Spleen (tissue), 11 donors: ENCODE measurements at regions not wholly inside any gene's neighbourhood (a gene's known extent, or its start where the extent isn't known, plus 50 kb on each side); places are given as distances from the start of the nearest gene placed in this dataset.

ENCODE experiments used
- DNase-seq: peaks from one replicate; pipeline ENCODE4 v3.0.0-alpha.2; 2020
- H3K27ac ChIP-seq, 8 donors: fragments of 200-600 bp; sonication (generic) in 7 of 8; 1 replicate in 4 of 8; 2 replicates in 4 of 8; pipeline versions ENCODE4 v1.5.0 to v1.8.0; 2016 to 2021; ENCODE audit warnings: inconsistent platforms in 4 of 8, mild to moderate bottlenecking in 4 of 8, moderate library complexity in 1 of 8
- H3K27me3 ChIP-seq, 7 donors: fragments of 200-600 bp; sonication (generic) in 6 of 7; replicated peaks in 1 of 7; 1 replicate in 4 of 7; 2 replicates in 3 of 7; pipeline versions ENCODE4 v1.5.0 to v1.8.0; 2016 to 2021; ENCODE audit warnings: inconsistent platforms in 3 of 7, mild to moderate bottlenecking in 1 of 7
- H3K36me3 ChIP-seq, 6 donors: fragments of 200-600 bp; sonication (generic) in 5 of 6; 1 replicate in 4 of 6; 2 replicates in 2 of 6; pipeline versions ENCODE4 v1.5.0 to v1.8.0; 2016 to 2021; ENCODE audit warnings: inconsistent platforms in 2 of 6
- H3K4me1 ChIP-seq, 6 donors: fragments of 200-600 bp; sonication (generic) in 5 of 6; 1 replicate in 3 of 6; 2 replicates in 3 of 6; pipeline versions ENCODE4 v1.5.0 to v1.8.0; 2016 to 2021; ENCODE audit warnings: inconsistent platforms in 3 of 6
- H3K4me3 ChIP-seq, 8 donors: fragments of 200-600 bp; sonication (generic) in 7 of 8; 1 replicate in 4 of 8; 2 replicates in 4 of 8; pipeline versions ENCODE4 v1.5.0 to v1.8.0; 2016 to 2021; ENCODE audit warnings: inconsistent platforms in 4 of 8, mild to moderate bottlenecking in 4 of 8, moderate library complexity in 2 of 8
- H3K9me3 ChIP-seq, 8 donors: fragments of 200-600 bp; sonication (generic) in 7 of 8; 1 replicate in 4 of 8; 2 replicates in 4 of 8; pipeline versions ENCODE4 v1.5.0 to v1.8.0; 2016 to 2021; ENCODE audit warnings: inconsistent platforms in 4 of 8
- POLR2A ChIP-seq, 3 donors: fragments of 450-650 bp; IDR thresholded peaks; one replicate each; pipeline ENCODE4 v1.5.1; 2017; ENCODE audit warnings: antibody characterized with exemption in 3 of 3, mild to moderate bottlenecking in 1 of 3
- POLR2AphosphoS5 ChIP-seq, 3 donors: sonication (generic); formaldehyde crosslinking; IDR thresholded peaks; one replicate each; pipeline ENCODE4 v1.5.1; 2017; ENCODE audit warnings: antibody characterized with exemption in 3 of 3
- WGBS, 5 donors: extraction: QIAGEN DNeasy Blood & Tissue Kit in 3 of 5; methylation state at CpG; one replicate each; pipeline versions ENCODE4 v1.1.5 to v1.1.7; 2013 to 2018; 5-methylcytosine and 5-hydroxymethylcytosine counted together
- intact Hi-C: fragments of 100-400 bp; cut with DNase I; formaldehyde crosslinking; loops from one replicate; pipeline ENCODE4 v1.15.0; 2023; ENCODE audit warnings: low total_unique reads
- TF ChIP-seq, protein P1 (sequence below), 11 experiments: fragments of 200-600 bp in 7 of 11; fragments of 450-650 bp in 4 of 11; sonication (generic) in 4 of 11; IDR thresholded peaks in 8 of 11; conservative IDR thresholded peaks in 3 of 11; 1 replicate in 7 of 11; 2 replicates in 4 of 11; pipeline versions ENCODE4 v1.4.0 to v1.8.0; 2016 to 2021; ENCODE audit warnings: antibody characterized with exemption in 11 of 11, inconsistent platforms in 4 of 11, mild to moderate bottlenecking in 1 of 11
- donor health status: healthy with polysubstance abuse.
- donor health status: DM: no; HTN: no; CAD: no; lungs with moderate emphysema.
- donor health status: DM: no; HTN: no; CAD: no.
- donor health status: Bipolar disorder and iron deficiency.
- donor health status: healthy.
- donor health status: DM: no; HTN: no; CAD: no.
- donor health status: DM: yes; HTN: yes; CAD: no.

DNA sequence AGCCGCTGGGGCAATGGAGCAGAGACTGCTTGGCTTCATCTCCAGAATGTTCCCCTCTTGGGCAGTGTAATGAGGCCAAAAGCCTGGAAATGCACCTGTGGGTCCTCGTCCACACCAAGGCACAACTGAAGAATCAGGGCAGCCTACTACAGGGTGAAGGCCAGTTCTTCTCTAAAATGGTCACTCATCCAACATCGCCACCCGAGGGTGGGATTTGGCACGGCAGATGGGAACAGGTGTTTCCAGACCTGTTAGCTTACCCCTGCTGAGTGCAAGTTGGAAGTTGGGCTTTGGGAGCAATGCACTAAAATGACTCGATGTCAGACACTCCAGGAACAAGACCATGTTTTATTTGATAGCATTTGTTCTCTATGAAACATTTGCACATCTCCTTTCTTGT, 543.7 kb downstream of the NPHP4 start:
- no peak for TF ChIP-seq POLR2A (IDR thresholded peaks at IDR 0.05)
- no peak for TF ChIP-seq POLR2AphosphoS5 (IDR thresholded peaks at IDR 0.05)
- TF ChIP-seq, protein P1, sequence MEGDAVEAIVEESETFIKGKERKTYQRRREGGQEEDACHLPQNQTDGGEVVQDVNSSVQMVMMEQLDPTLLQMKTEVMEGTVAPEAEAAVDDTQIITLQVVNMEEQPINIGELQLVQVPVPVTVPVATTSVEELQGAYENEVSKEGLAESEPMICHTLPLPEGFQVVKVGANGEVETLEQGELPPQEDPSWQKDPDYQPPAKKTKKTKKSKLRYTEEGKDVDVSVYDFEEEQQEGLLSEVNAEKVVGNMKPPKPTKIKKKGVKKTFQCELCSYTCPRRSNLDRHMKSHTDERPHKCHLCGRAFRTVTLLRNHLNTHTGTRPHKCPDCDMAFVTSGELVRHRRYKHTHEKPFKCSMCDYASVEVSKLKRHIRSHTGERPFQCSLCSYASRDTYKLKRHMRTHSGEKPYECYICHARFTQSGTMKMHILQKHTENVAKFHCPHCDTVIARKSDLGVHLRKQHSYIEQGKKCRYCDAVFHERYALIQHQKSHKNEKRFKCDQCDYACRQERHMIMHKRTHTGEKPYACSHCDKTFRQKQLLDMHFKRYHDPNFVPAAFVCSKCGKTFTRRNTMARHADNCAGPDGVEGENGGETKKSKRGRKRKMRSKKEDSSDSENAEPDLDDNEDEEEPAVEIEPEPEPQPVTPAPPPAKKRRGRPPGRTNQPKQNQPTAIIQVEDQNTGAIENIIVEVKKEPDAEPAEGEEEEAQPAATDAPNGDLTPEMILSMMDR (IDR thresholded peaks at IDR 0.05 in 8 of 11, conservative IDR thresholded peaks at IDR 0.05 in 3 of 11) = no peak
- no peaks in the 10 kb centered on the region for H3K36me3 ChIP-seq
- DNase-seq = no peak
- no peak overlapping the region for H3K4me3 ChIP-seq
- intact Hi-C loops = no loop called here
- peaks cover 0 to 30% (median 0%) of the 10 kb centered on the region in 7 donors for H3K27me3 ChIP-seq
- no peak overlapping the region for H3K27ac ChIP-seq
- WGBS, 5 donors = 75 to 82% (median 79%) methylated on average over 6 of the region's 6 CpGs
- H3K9me3 ChIP-seq = no peaks in the 10 kb centered on the region
- H3K4me1 ChIP-seq = peaks cover 0 to 8% (median 3%) of the 10 kb centered on the region in 6 donors

DNA sequence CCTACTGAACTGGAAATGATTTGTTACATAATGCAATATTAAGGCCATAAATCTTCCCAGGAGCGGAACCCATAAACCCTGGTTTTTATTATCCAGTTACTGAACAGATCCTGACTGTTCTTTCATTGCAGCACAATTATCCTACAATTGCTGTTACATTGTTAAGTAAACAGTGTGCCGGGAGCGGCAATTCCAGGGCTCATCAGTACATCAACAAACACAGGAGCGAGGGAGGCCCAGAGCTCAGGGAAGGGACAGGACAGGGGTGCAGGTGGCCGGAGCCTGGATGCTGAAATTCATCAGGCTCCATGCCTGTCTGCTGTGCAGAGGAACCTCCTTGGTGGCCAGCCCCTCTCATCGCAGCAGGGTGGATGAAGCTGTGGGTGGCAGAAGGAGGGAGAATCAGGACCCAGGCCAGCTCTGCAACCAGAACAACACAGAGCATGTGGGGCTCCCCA, 544.7 kb downstream of the NPHP4 start:
- TF ChIP-seq POLR2A (IDR thresholded peaks at IDR 0.05) (no peak), POLR2AphosphoS5 (IDR thresholded peaks at IDR 0.05) (no peak)
- TF ChIP-seq, protein P1 (IDR thresholded peaks at IDR 0.05 in 8 of 11, conservative IDR thresholded peaks at IDR 0.05 in 3 of 11) = no peak
- intact Hi-C loops = no loop called here
- Histone ChIP-seq H3K27me3 (peaks cover 0 to 34% (median 0%) of the 10 kb centered on the region in 7 donors), H3K9me3 (no peaks in the 10 kb centered on the region), H3K4me3 (no peak overlapping the region), H3K36me3 (no peaks in the 10 kb centered on the region), H3K27ac (no peak overlapping the region), H3K4me1 (peaks cover 0 to 10% (median 2%) of the 10 kb centered on the region in 6 donors)
- 70 to 79% (median 72%) methylated on average over 6 of the region's 6 CpGs for WGBS, 5 donors
- DNase-seq = no peak

DNA sequence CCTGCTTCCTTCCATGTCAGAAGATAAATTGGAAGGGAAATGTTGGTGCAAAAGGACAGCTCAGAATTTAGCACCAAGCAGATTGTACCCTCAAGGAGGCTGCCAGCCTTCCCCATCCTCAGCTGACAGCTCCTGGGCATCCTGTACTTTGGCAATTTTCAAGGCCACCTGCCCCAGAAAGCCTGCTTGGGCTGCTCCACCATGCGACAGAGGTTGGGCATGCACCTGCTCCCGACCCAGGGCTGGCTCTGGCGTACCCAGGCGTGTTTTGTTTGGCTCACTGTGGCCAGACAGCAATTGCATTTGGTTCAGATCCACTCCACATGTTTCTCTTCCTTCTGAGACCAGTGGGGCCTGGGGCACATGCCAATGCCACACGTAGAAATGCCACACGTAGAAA, 547.8 kb downstream of the NPHP4 start:
- peaks cover 0 to 10% (median 2%) of the 10 kb centered on the region in 6 donors for H3K4me1 ChIP-seq
- H3K27me3 ChIP-seq = peaks cover 0 to 29% (median 0%) of the 10 kb centered on the region in 7 donors
- intact Hi-C loops = no loop called here
- H3K27ac ChIP-seq = no peak overlapping the region
- H3K36me3 ChIP-seq = no peaks in the 10 kb centered on the region
- no peak for DNase-seq
- TF ChIP-seq, protein P1 (IDR thresholded peaks at IDR 0.05 in 8 of 11, conservative IDR thresholded peaks at IDR 0.05 in 3 of 11) = no peak
- TF ChIP-seq POLR2A (IDR thresholded peaks at IDR 0.05) = no peak
- TF ChIP-seq POLR2AphosphoS5 (IDR thresholded peaks at IDR 0.05) = no peak
- WGBS, 5 donors = 72 to 81% (median 72%) methylated on average over 6 of the region's 6 CpGs
- H3K4me3 ChIP-seq = no peak overlapping the region
- H3K9me3 ChIP-seq = peaks cover 0 to 10% (median 3%) of the 10 kb centered on the region in 8 donors

DNA sequence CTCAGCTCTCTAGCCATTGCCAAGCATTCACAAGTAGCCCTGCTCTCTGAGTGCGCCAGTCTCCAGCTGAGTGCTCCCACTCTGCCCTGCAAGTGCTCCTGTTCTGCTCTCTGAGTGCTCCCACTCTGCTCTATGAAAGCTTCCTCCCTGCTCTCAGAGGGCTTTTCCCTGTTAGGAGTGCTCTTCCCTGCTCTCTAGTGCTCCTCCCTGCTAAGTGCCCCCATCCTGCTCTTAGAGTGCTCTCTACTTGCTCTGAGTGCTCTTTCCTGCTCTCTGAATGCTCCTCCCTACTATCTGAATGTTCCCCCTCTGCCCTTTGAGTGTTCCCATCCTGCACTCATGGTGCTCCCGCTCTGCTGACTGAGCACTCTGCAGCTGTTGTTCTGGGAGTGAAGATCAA, 555.4 kb downstream of the NPHP4 start:
- WGBS, 5 donors = 86 to 95% (median 87%) methylated on average over 2 of the region's 2 CpGs
- intact Hi-C loops = no loop called here

More for the DNA sequence above, 555.4 kb downstream of the NPHP4 start:
- TF ChIP-seq, protein P1 (IDR thresholded peaks at IDR 0.05 in 8 of 11, conservative IDR thresholded peaks at IDR 0.05 in 3 of 11) = no peak
- TF ChIP-seq POLR2AphosphoS5 (IDR thresholded peaks at IDR 0.05) (no peak), POLR2A (IDR thresholded peaks at IDR 0.05) (no peak)
- Histone ChIP-seq H3K4me3 (no peak overlapping the region), H3K4me1 (peaks cover 0 to 2% (median 0%) of the 10 kb centered on the region in 6 donors), H3K27ac (no peak overlapping the region), H3K27me3 (peaks cover 0 to 38% (median 0%) of the 10 kb centered on the region in 7 donors), H3K36me3 (no peaks in the 10 kb centered on the region), H3K9me3 (peaks cover 0 to 38% (median 27%) of the 10 kb centered on the region in 8 donors)
- no peak for DNase-seq
